ENCODE measurements at regions not wholly inside any gene's neighbourhood (a gene's known extent, or its start where the extent isn't known, plus 50 kb on each side); places are given as distances from the start of the nearest gene placed in this dataset.

DNA sequence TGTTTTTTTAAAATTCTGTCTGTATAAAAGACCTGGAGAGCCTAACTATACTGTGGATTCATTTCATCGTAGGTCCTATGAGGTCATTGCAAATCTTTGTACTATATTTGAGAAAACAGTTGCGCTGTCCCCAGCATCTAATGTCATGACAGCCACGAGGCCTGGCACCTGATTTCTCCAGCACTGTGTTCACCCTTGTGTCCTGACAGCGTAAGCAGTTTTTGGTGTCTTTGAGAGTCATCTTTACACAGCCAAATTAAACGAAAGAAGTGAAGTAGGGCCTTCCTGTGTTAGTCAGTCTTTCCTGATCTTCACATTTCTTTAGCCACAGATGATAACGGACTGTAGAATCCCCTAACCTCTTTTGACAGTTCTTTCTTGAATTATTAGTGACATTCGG lies 70.6 kb upstream of the PHACTR2 start:
- Histone ChIP-seq H3K4me3 (no peak overlapping the region), H3K27me3 (no peaks in the 10 kb centered on the region), H3K4me1 (no peaks in the 10 kb centered on the region), H3K9me3 (no peaks in the 10 kb centered on the region), H3K27ac (no peak overlapping the region), H3K36me3 (no peaks in the 10 kb centered on the region)
- in situ Hi-C loops (cut with MboI; ENCODE audit: low sequenced_read_pairs in 4 of 4): no loop called here
- ATAC-seq: no peak
- intact Hi-C loops (cut with DNase I; ENCODE audit: low total_unique reads): no loop called here
- no peak for TF ChIP-seq POLR2A (IDR thresholded peaks at IDR 0.05)
- TF ChIP-seq, protein P1, sequence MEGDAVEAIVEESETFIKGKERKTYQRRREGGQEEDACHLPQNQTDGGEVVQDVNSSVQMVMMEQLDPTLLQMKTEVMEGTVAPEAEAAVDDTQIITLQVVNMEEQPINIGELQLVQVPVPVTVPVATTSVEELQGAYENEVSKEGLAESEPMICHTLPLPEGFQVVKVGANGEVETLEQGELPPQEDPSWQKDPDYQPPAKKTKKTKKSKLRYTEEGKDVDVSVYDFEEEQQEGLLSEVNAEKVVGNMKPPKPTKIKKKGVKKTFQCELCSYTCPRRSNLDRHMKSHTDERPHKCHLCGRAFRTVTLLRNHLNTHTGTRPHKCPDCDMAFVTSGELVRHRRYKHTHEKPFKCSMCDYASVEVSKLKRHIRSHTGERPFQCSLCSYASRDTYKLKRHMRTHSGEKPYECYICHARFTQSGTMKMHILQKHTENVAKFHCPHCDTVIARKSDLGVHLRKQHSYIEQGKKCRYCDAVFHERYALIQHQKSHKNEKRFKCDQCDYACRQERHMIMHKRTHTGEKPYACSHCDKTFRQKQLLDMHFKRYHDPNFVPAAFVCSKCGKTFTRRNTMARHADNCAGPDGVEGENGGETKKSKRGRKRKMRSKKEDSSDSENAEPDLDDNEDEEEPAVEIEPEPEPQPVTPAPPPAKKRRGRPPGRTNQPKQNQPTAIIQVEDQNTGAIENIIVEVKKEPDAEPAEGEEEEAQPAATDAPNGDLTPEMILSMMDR (IDR thresholded peaks at IDR 0.05 in 4 of 5, conservative IDR thresholded peaks at IDR 0.05 in 1 of 5): no peak
- DNase-seq: no peak

DNA sequence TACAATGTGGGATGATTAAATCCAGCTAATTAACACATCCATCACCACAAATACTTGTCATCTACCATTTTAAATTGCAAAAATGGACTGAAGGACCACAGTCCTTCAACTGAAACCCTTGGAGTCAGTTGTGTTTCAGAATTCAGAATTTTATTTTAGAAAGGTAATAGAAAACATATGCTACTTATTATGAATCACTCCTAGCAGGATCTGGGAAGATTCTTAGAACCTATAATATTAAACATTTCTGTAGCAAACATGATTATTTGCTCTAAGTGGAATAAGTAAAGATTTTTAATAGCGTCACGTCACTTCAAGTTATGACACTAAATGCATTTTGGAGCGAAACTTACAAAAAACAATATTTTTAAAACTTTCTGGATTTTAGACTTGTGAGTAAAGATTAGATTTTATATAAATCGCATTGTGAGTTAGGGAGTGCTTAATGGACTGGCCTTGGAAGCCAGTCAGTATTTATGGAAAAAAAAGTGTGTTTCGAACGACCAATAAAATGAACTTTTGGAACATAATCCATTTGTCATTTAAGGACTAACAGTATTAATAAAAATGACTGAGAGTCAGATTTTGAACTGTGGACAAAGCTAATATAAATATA lies 71.8 kb upstream of the PHACTR2 start:
- H3K9me3 ChIP-seq: no peaks in the 10 kb centered on the region
- H3K27ac ChIP-seq: no peak overlapping the region
- H3K4me1 ChIP-seq: no peaks in the 10 kb centered on the region
- ATAC-seq (no peak), DNase-seq (no peak)
- TF ChIP-seq, protein P1 (IDR thresholded peaks at IDR 0.05 in 4 of 5, conservative IDR thresholded peaks at IDR 0.05 in 1 of 5): no peak
- no peak for TF ChIP-seq POLR2A (IDR thresholded peaks at IDR 0.05)
- H3K36me3 ChIP-seq: no peaks in the 10 kb centered on the region
- in situ Hi-C loops (cut with MboI; ENCODE audit: low sequenced_read_pairs in 4 of 4) (no loop called here), intact Hi-C loops (cut with DNase I; ENCODE audit: low total_unique reads) (no loop called here)
- no peak overlapping the region for H3K4me3 ChIP-seq
- no peaks in the 10 kb centered on the region for H3K27me3 ChIP-seq

DNA sequence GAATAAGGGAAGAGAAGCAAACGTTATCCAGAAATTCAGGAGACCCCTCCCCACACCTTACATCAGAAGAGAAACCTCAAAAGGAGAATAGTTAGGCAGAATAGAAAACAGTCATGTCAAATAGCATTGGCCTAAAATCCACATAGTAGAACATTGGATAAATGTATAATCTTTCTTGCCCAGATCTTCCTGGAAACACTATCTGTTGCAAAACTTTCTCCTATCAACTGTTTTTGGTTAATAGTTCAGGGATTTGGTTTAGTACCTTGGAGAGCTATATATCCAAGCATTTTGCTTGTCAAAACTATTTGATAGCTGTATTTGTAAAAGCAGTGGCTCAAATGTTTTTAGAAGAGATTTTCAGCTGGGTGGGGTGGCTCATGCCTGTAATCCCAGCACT lies 74.3 kb upstream of the PHACTR2 start:
- in situ Hi-C loops (cut with MboI; ENCODE audit: low sequenced_read_pairs in 4 of 4): no loop called here
- no peaks in the 10 kb centered on the region for H3K9me3 ChIP-seq
- DNase-seq (no peak), ATAC-seq (no peak)
- intact Hi-C loops (cut with DNase I; ENCODE audit: low total_unique reads): no loop called here
- no peak for TF ChIP-seq POLR2A (IDR thresholded peaks at IDR 0.05)
- TF ChIP-seq, protein P1 (IDR thresholded peaks at IDR 0.05 in 4 of 5, conservative IDR thresholded peaks at IDR 0.05 in 1 of 5): no peak
- H3K27ac ChIP-seq: no peak overlapping the region
- no peaks in the 10 kb centered on the region for H3K4me1 ChIP-seq
- H3K27me3 ChIP-seq: no peaks in the 10 kb centered on the region
- H3K4me3 ChIP-seq: no peak overlapping the region
- no peaks in the 10 kb centered on the region for H3K36me3 ChIP-seq

DNA sequence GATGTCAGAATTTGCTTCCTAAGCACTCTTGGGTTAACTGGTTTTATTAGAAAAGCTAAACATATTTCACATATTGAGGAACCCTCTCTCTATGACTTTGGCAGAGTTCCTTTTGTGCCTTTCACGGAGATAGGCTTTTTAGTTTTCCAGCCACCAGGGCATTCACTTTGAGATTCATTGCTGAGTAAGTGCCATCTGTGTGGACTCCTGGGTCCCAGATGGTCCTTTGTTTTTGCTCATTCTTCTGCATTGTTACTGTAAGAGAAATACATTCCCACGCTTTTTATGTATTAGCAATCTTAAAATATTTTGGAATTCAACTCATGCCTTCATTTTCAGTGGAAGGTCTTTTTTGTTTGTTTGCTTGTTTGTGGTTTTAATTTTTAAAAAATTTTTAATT lies 76.3 kb upstream of the PHACTR2 start:
- ATAC-seq (no peak), DNase-seq (no peak)
- H3K36me3 ChIP-seq: no peaks in the 10 kb centered on the region
- H3K4me3 ChIP-seq: no peak overlapping the region
- TF ChIP-seq, protein P1 (IDR thresholded peaks at IDR 0.05 in 4 of 5, conservative IDR thresholded peaks at IDR 0.05 in 1 of 5): no peak
- no peak for TF ChIP-seq POLR2A (IDR thresholded peaks at IDR 0.05)
- intact Hi-C loops (cut with DNase I; ENCODE audit: low total_unique reads) (no loop called here), in situ Hi-C loops (cut with MboI; ENCODE audit: low sequenced_read_pairs in 4 of 4) (no loop called here)
- H3K9me3 ChIP-seq: no peaks in the 10 kb centered on the region
- H3K27me3 ChIP-seq: no peaks in the 10 kb centered on the region
- peaks cover 0 to 7% of the 10 kb centered on the region in 2 donors for H3K4me1 ChIP-seq
- H3K27ac ChIP-seq: no peak overlapping the region

DNA sequence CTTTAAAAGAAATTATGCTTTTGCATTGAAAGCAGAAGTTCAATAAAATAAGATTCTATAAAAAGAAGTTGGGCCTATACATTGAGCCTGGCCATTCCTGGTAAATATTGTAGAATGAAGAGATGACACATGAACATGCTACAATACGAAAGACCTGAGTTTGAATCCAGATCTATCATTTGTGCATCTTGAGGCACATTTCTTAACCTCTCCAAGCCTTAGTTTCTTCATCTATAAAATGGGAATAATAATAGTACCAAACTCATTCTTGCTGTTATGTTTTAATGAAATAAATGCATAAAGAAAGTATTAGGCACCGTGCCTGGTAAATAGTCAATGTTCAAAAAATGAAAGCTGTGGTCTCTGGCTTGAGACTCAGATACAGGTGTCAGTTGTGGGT lies 76.9 kb upstream of the PHACTR2 start:
- no peaks in the 10 kb centered on the region for H3K9me3 ChIP-seq
- in situ Hi-C loops (cut with MboI; ENCODE audit: low sequenced_read_pairs in 4 of 4): no loop called here
- no peak for TF ChIP-seq POLR2A (IDR thresholded peaks at IDR 0.05)
- TF ChIP-seq, protein P1 (IDR thresholded peaks at IDR 0.05 in 4 of 5, conservative IDR thresholded peaks at IDR 0.05 in 1 of 5): no peak
- intact Hi-C loops (cut with DNase I; ENCODE audit: low total_unique reads): no loop called here
- peaks cover 0 to 12% of the 10 kb centered on the region in 2 donors for H3K4me1 ChIP-seq
- H3K4me3 ChIP-seq: no peak overlapping the region
- ATAC-seq: no peak
- H3K36me3 ChIP-seq: no peaks in the 10 kb centered on the region
- H3K27me3 ChIP-seq: no peaks in the 10 kb centered on the region
- DNase-seq: no peak
- no peak overlapping the region for H3K27ac ChIP-seq
